Inferior parietal cortex (tissue), 1 donor: ENCODE measurements at regions not wholly inside any gene's neighbourhood (a gene's known extent, or its start where the extent isn't known, plus 50 kb on each side); places are given as distances from the start of the nearest gene placed in this dataset.

Experiments
- DNase-seq: peaks from one replicate; pipeline ENCODE4 v3.0.0-alpha.2; 2016; ENCODE audit errors: extremely low spot score

DNA sequence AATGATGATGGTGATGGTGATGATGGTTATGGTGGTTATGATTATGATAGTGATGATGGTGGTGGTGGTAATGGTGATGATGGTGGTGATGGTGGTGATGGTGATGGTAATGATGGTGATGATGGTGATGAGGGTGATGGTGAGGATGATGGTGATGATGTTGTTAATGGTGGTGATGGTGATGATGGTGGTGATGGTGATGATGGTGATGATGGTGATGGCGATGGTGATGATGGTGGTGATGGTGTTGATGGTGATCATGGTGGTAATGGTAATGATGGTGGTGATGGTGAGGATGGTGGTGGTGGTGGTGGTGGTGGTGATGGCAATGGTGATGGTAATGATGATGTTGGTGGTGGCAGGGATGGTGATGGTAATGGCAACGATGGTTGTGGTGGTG, 1222.5 kb downstream of the BRD1 start:
- no peak for DNase-seq

DNA sequence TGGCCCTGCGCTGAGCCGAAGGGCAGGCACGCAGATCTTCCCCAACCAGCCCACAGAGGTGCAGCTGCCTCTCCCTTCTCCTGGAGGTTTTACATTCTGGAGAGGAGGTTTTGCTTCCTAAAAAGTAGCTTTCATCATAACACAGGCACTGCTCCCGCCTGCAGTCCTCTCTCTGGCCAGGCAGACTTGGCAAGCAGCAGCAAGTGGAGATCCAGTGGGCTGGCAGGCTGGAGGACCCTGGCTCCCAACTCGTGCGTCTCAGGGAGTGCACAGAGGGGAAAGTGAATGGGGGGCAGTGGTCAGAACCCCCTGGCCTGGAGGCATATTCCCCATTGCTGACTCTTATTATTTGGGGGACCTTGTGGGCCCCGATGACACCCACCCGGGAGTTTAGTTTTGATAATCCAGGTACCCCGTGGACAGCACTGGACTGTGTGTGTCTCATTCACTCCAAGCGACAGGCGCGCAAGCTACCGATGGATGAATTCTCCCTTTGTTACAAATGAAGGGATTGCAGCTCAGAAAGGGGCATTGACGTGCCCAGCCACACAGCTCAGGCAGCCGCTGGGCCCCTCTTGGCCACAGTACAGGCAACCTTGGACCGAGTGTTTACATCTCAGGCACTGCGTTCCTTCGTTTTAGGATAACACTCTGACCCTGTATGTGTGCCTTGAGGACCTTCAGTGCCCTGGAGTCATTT, 1223.9 kb downstream of the BRD1 start:
- no peak for DNase-seq

DNA sequence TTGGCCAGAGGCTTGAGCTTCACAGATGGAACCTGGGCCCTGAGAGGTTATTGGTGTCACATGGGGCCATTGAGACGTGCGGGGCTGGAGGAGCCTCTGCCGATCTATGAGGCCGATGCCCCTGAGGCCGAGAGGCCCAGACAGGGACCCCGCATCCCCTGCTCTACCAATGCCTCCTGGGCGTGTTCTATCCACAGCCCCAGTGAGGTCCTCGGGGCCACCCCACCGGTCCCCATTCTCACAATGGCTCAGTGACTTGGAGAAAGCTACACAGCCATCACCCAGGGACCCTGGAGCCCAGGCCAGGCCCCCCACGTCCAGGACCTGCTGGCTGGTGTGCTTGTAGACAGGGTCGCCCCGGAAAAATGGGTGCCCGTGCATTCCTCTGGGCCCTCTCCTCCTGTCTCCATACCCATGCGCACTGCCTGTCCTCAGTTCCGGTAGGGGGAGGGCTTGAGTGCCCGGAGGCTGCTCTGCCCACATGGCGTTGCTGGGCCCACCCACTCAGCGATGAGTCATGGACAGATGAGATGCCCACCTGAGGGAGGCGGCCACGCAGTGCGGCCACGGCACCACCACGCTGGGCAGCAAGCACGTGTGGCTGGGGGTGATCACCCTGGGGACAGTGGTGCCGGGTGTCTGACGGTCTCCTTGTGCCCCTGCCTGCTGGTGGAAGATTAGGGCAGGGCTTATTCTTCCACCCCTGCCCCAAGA, 1224.7 kb downstream of the BRD1 start:
- no peak for DNase-seq

DNA sequence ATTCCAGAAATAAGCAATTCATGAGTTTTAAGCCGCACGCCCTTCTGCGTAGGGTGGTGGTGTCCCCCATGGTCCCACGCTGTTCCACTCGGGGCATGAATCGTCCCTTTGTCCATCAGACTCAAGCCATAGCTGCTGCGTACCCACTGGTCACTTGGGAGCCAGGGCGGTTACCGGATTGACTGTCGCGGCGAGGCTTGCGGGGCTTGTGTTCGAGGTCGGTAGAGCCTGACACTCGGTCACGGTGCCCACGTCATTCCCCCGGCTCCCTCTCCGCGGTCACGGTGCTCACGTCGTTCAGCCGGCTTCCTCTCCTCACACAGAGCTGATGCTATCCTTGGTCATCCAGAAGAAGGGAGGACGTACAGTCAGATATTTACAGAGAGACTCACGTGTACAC, 1227.0 kb downstream of the BRD1 start:
- DNase-seq, result no peak

DNA sequence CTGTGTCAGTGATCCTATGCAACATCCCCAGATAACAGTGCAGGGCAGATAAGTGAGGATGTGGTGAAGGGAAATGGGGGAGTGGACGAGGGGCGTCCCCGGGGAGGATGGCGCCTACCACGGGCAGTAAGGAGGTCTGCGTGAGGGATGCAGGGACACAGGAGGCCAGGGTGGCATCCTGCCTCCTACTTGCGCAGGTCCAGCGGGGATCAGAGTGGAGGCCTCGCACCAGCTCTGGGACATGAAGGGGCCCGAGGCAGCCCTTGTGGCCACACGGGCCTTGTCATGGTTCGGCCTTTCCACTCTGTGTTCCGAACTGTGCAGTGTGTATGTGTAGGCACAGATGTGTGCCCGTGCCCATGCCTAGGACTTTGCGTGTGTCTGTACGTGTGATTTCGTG, 1227.5 kb downstream of the BRD1 start:
- DNase-seq, result no peak

DNA sequence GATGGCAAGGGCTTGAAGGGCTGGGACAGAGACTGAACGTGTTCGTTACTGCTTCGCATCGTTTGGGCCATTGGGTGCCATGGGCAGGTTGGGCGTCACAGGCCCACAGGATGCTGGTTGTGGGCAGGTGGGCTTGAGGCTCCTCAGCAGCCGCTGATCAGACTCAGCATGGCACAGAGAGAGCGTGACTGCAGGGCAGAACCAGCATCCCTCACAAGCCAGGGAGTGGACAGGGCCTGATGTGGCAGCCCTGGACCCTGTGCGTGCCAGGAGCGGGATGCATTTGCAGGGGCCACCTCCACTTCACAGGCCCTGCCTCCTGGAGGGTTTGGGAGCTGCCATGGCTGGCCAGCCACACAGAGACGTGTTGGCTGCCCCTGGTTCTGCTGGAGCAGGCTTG, 1228.3 kb downstream of the BRD1 start:
- DNase-seq, result no peak

DNA sequence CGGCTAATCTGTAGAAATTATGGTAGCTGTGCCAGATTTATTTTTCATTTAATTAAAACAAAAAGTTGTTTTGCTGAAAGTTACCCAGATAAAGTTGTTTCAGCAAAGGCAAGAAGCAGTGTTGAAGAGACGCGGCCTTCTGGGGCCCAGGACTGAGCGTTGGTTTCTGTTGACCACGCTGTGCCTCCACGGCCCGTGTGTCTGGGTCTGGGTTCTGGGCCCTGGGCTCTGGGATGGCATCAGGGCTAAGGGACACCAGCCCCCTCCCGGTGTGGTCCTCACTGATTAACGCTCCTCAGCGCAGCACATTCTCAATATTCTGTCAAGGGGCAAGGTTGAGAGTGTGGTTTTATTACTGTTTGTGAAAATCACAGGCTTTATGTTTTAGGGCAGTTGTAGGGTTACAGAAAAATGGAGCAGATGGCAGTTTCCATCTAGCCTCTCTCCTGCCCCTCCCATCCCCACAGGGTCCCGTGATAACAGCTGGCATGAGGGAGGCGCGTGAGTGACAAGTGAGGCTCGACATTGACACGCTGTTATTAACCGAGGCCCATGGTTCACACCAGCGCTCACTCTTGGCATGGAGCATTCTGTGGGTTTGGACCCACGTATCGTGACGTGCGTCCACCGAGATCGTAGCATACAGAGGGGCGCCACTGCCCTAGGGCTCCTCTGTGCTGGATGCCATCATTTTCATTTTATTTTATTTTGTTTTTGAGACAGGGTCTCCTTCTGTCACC, 1231.4 kb downstream of the BRD1 start:
- no peak for DNase-seq

DNA sequence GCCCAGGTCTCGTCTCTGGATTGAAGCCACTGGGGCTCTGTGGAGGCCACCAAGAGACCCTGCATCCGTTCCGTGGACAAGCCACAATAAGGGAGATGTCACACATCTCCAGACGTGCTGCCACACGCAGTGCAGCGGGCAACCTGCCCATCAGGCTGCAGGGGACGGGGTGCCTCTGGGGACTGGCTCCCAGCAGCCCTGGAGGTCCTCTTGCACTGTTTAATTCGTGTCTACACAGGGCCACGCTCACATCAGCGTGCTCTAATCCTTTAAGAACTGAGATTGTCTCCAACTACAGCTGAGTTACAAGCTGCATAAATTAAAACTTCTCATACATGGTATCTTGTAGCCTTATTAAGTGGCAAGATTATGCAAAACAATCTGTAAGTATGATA, 1232.2 kb downstream of the BRD1 start:
- DNase-seq, result no peak

DNA sequence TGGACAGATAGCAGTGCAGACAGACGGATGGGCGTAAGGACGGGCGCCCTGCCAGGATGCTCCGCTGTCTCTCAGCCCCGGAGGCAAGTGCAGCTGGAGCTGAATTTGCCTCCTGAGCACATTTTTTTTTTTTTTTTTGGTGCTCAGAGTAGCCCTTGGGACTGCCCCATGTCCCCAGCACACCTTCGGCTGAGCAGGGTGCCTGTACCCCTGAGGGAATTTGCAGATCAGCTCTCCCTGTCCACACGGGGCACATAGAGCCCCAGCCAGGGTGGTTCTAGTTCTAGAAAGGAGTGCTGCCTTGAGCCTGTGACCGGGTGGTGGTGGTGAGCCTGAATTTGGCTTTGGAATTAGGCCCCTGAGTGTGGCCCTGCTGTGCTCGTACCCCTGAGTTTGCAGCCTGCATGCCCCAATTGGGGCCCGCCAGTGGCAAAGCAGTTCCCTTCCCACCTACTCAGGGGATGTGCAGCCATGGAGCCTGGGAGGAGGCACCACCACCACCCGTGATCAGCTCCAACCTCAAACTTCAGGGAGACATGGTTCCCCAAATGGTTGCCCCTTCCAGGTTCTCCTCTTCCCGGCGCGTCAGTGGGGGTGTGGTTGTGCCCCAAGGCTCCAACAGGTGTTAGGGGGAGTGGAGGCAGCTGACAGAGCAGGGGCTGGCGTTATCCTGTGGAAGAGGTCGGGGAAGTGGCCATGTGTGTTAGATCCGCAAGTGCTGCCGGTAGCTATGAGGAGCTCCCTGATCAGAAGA, 1232.7 kb downstream of the BRD1 start:
- no peak for DNase-seq

DNA sequence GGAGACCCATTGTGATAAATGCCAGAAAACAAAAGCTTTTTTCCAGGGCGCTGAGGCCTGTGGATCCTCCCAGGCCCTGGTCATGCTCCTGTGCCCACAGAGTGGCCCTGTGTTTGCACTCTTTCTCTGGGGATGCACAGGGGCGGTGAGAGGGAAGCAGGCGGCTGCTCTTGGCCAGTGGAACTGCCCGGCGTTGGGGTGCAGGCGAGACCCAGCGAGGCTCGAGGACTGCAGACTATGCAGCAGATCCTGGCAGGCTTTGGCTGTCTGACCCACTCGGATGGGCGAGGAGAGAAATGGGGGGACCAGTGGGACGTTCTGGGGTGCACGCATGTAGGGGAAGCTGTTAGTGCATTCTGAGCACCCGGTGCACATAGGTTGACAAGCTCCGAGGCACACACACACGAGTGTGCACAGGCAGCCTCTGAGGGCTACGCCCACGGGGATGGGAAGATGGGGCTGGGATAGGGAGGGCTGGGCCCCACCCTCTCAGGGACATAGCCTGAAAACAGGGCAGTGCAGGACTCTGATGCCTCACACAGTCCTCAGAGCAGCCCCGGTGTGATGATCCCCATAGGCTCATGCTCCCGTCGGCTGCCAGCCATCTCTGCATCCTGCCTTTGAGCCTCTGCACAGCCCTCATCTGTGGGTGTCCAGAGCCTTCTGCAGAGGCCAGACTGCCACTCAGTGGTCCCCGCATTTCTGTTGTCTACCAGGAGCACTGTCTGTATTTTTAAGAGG, 1233.5 kb downstream of the BRD1 start:
- no peak for DNase-seq

DNA sequence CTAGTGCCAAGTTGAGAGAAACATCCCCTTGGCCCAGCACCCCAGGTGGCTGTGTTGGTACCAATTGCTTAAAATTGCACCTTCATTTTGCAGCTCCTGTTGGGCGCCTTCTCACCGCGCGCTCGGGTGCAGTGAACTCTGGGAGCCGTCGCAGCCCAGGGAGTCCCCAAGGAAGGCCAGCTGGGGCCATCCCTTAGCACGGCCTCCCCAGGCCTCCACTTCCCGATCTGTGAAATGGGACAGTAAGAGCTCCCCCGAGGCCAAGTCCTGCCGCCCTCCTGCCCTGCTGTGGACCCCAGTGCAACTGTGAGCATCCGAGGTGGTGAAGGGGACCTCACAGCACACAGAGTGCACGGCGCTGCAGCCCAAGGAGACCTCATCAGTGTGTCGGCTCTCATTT, 1234.1 kb downstream of the BRD1 start:
- no peak for DNase-seq

DNA sequence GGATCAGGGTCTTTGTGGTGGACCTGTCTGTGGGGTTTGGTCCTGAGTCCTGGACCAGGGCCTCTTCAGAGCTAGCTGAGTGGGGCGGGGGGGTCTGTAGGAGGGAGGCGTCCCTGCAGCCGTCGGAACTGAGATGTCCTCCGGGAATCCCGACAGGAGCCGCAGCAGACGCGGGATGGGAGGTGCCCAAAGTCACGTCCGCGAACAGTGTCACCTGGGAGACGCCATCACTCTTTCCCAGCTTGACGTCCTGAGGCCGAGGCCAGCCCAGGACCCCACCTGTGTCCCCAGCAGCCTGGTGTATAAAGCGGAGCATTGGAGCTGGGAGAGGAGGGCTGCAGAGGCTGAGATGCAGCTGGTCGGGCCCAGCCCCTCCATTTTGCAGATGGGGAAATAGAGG, 1234.7 kb downstream of the BRD1 start:
- no peak for DNase-seq

DNA sequence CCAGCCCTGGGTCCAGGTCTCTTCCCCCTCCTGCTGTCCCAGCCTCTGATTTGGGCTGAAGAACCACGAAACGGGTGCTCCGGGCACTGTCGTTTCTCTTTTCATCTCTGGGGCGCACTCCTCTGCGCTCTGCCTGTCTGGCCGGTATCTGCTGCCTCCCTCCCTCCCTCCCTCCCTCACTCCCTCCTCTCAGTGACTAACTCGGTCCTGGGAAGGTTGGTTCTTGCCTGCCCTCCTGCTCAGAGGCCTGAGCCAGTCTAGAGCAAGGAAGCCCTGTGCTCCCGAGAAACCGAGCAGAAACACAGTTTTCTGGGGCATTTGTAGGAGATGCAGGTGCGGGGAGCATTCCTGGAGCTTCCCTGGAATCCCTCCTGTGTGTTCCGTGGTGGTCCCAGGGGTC, 1235.2 kb downstream of the BRD1 start:
- DNase-seq, result no peak

DNA sequence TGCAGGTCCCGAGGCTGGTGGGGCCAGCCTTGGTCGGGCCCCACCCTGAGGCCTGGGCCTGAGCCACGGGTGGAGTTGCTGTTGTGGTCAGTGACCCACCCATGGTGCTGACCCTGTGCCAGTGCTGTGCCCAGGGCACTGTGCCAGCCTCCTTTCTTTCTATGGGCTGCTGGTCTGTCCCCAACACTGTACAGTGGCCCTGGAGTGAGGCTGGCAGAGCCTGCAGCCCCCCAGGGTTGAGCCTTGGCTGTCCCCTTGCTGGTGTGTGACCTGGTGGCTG, 1235.7 kb downstream of the BRD1 start:
- DNase-seq, result no peak

DNA sequence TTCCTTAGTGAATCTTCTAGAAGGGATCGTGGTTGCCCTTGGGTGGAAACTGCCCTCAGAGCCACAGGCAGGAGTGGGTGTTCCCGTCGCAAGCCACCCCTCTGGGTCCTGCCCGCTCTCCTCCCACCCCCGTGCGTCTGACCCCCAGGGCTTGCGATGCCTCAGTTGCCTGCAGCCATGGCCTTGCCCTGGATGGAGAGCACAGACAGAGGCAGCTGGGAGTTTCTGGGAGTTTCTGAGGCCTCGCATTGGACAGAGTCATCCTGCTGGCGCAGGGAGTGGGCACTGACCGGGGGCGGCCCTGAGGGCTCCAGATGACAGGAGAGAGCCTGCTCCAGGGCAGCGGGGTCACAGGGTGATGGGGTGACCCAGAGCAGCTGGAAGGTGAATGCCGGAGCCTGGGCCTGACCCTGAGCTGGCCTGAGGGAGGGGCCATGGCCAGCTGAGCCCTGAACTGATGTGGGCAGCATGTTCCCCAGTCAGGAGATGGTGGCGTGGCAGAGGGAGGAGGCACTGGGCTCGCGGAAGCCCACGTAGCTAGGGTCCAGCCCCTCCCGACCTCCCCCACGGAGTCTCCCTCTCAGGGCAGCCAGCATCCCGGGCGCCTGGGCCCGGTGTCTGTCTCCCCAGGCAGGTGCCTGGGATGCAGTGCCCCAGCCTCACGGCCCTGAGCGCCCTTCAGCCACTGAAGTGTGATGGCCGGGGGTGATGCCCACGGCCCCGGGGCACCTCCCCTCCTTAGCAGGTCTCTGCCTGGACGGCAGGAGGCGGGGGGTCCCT, 1236.2 kb downstream of the BRD1 start:
- DNase-seq, result no peak

DNA sequence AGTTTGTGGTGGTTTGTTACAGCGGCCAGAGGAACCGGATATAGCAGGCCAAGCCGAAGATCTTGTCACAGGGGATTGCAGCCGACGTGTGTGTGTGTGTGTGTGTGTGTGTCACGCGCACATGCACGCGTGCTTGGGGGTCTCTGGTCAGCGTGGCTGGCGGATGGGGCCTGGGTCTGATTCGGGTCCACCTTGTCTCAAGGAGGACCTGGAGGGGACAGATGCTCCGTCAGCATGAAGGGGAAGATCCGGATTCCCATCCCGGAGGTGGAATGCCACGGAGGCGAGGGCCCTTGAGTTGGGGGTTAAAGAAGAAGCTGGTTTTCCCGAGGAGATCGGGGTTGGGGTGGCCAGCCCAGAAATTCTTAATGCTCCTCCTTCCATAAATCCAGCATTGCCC, 1237.8 kb downstream of the BRD1 start:
- no peak for DNase-seq

DNA sequence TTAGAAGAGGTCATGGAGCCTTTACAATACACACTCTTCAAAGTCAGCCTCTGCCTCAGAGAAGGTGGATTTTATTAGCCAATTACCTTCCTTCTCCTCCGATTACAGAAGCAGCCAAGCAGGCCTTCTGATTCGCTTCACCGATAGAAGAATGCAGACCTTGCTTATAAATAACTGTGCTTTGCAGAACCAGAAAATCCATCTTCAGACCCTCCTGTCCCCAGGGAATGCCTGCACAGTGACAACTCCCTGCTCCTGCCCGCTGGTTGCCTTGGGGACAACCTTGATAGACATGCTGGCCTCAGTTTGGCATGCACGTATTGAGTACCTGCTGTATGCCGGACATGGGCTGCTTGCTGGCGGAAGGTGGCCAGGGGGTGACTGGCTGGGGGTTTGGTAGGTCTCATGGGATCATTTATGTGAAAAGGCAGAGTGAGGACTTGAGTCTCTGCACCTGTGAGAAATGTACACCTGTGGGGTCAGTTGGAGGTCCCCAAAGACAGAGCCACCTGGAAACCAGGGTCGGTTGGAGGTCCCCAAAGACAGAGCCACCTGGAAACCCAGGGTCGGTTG, 1238.7 kb downstream of the BRD1 start:
- no peak for DNase-seq

DNA sequence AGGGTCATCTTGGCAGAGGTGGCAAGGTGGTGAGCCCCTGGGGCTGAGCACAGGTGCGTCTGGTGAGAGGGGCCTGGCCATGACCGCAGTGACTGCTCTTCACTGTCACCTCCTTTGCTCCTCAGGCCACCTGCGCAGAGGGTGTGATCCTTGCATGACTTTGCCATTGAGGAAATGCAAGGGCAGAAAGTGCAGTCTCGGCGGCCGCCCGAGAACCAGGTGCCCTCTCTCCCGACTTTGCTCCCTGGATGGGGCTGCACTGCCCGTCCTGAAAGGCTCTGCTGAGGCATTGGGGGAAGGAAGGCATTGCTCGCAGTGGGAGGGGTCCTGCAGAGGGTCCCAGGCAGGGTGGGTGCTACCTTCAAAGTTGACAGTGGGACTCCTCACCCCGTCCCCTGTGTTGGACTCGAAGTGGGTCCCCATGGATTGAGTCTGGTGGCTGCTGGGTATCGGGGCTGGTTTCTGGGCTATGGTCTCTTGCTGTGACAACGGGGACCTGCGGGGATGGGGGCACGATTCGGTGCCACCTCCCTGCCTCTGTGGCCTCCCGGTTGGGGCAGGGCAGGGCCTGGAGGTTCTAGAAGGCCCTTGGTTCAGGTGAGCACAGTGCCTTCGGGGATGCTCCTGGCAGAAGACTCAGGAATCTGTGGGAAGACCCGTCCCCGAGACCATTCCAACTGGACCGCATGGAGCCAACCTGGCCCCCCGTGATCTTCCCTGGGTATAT, 1239.4 kb downstream of the BRD1 start:
- DNase-seq, result no peak

DNA sequence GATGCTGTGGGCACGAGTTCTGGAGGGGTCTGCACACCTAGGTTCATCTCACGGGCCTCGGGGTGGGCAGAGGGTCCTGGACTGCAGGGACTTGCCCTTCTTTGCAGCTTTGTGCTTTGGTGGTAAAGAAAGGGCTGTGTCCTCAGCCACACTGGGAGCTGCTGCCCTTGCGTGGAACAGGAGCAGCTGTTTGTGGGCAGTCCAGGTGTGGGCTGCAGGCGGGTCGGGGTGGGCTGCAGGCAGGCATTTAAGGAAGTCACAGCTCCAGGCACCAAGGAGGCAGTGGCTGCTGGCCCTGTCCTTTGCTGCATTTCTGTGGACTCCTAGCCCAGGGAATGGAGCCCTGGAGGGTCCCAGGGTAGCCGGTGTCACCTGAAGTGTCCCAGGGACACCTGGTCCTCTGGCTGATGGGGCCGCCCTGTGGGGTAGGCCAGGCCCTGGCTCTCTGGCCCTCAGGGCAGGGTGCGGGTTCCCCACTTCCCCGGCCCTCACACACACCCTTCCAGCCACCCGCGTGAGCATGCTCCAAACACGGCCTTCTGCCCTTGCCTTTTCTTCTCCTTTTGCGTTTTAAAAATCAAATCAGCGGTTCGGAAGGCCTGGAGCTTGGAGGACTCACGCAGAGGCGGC, 1240.3 kb downstream of the BRD1 start:
- no peak for DNase-seq

DNA sequence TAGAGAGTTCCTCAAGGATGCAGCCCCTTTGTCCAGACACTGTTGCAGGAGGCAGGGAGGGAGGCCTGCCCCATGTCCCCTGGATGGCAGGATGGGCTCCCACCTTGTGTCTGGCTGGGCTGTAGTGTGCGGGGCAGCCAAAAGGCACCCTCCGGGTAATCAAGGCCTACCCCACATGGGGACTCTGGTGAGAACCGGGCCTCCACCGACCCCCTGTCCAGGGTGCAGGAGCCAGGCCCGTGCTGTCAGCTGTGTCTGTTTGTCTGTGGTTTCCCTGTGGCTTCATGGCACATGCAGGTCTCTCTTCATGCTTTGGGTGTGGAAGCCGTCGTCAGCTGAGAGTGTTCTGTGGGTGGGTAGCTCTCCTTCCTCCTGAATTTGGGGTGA, 1240.9 kb downstream of the BRD1 start:
- no peak for DNase-seq
